ENCODE measurements at regions not wholly inside any gene's neighbourhood (a gene's known extent, or its start where the extent isn't known, plus 50 kb on each side); places are given as distances from the start of the nearest gene placed in this dataset.

- Histone ChIP-seq H4K5ac (ENCODE audit: insufficient read length, low read depth, low read length) (no peak overlapping the region), H3K4me1 (replicated peaks in 1 of 4; ENCODE audit: control insufficient read depth in 3 of 4, insufficient read depth in 4 of 4, low read length in 3 of 4) (no peaks in the 10 kb centered on the region), H3K9ac (replicated peaks in 1 of 4; ENCODE audit: extremely low read depth in 1 of 4, low read depth in 3 of 4, low read length in 3 of 4) (no peak overlapping the region), H3K4me3 (ENCODE audit: extremely low read depth in 1 of 4, insufficient read depth in 2 of 4, low read depth in 3 of 4, low read length in 4 of 4) (no peak overlapping the region), H3K27me3 (replicated peaks in 1 of 4; ENCODE audit: control insufficient read depth in 3 of 4, extremely low read depth in 1 of 4, insufficient read depth in 3 of 4, low read length in 3 of 4) (no peaks in the 10 kb centered on the region), H3K27ac (ENCODE audit: low read depth, low read length) (no peak overlapping the region), H3K23ac (ENCODE audit: insufficient read length) (no peak overlapping the region), H3K4ac (replicated peaks; ENCODE audit: insufficient read length, low read depth, low read length) (no peak overlapping the region), H3K18ac (ENCODE audit: extremely low read depth, low read length) (no peak overlapping the region), H2AFZ (ENCODE audit: low read length) (no peak overlapping the region), H2AK5ac (ENCODE audit: low read depth, low read length) (no peak overlapping the region), H2BK20ac (ENCODE audit: low read length) (no peak overlapping the region), H3K4me2 (ENCODE audit: insufficient read depth in 1 of 2, low read depth in 2 of 2, low read length in 2 of 2) (no peak overlapping the region), H3K23me2 (ENCODE audit: low read depth, low read length) (no peaks in the 10 kb centered on the region), H2BK120ac (replicated peaks; ENCODE audit: low read depth, low read length) (no peak overlapping the region), H2BK15ac (ENCODE audit: low read length) (no peak overlapping the region), H2BK12ac (ENCODE audit: low read depth, low read length) (no peak overlapping the region), H3K79me2 (ENCODE audit: control insufficient read depth in 1 of 2, insufficient read depth in 2 of 2, low read length in 2 of 2) (no peaks in the 10 kb centered on the region), H4K91ac (replicated peaks; ENCODE audit: insufficient read length, low read length) (no peak overlapping the region), H3K9me3 (ENCODE audit: insufficient read depth in 2 of 2, low read depth in 1 of 2, low read length in 1 of 2) (peaks cover 0 to 10% of the 10 kb centered on the region in 2 experiments; a peak in 2 of 4 replicates), H4K8ac (ENCODE audit: extremely low read depth, insufficient read depth, low read length) (no peak overlapping the region), H3K14ac (ENCODE audit: insufficient read length) (no peak overlapping the region), H4K20me1 (replicated peaks in 1 of 2; ENCODE audit: control insufficient read depth in 1 of 2, insufficient read depth in 2 of 2, low read length in 2 of 2) (no peaks in the 10 kb centered on the region), H3K36me3 (ENCODE audit: control insufficient read depth in 2 of 4, insufficient read depth in 4 of 4, low read length in 3 of 4) (peaks cover 0 to 3% (median 0%) of the 10 kb centered on the region in 4 experiments; a peak in 1 of 8 replicates), H3K79me1 (ENCODE audit: low read depth, low read length) (no peaks in the 10 kb centered on the region), H3K56ac (replicated peaks; ENCODE audit: insufficient read length, low read depth, low read length) (no peak overlapping the region), H2BK5ac (ENCODE audit: low read depth, low read length) (no peak overlapping the region)
- POLR2A ChIA-PET (ENCODE audit: partially characterized antibody) = no interaction called here
- TF ChIP-seq EP300 (IDR thresholded peaks at IDR 0.05; ENCODE audit: borderline replicate concordance in 1 of 2, low read depth in 2 of 2, low read length in 2 of 2) (no peak), HDAC2 (IDR thresholded peaks at IDR 0.05; ENCODE audit: borderline replicate concordance in 1 of 2, low read depth in 2 of 2, low read length in 2 of 2) (peak in 1 of 2 experiments; percentile 58; a peak in 1 of 4 replicates)
- no peak for FAIRE-seq
- 87% methylated on average over 2 of the region's 2 CpGs; no CpG with 5 or more reads in 1 of the 2 experiments for WGBS, 2 experiments (ENCODE audit: extremely low coverage in 1 of 2, insufficient coverage in 1 of 2, insufficient read length in 1 of 2, insufficient replicate concordance in 2 of 2, low coverage in 1 of 2, low lambda C conversion rate in 2 of 2, missing lambda C conversion rate in 1 of 2)
- DNase-seq (ENCODE audit: low read depth in 1 of 2, low spot score in 2 of 2) = no peak
- CTCF ChIA-PET (ENCODE audit: partially characterized antibody) = no interaction called here
Observed at GRCh38 chr13:42424182-42424581, 149.8 kb upstream of the TNFSF11 start.

Data from H1 (cell line).